GM21529 (cell line): ENCODE measurements at regions not wholly inside any gene's neighbourhood (a gene's known extent, or its start where the extent isn't known, plus 50 kb on each side); places are given as distances from the start of the nearest gene placed in this dataset.

Experiments
- ATAC-seq: cut with Tn5 transposase; IDR thresholded peaks from one replicate; pipeline ENCODE4 v1.9.1; 2021; ENCODE audit not compliant: unreplicated experiment

- no peak for ATAC-seq
Observed at GRCh38 chr9:16959391-16959790, 88.9 kb upstream of the BNC2 start.

- no peak for ATAC-seq
Observed at GRCh38 chr9:16954040-16954439, 83.6 kb upstream of the BNC2 start.

GRCh38 chr9:16951502-16951901 is 81.0 kb upstream of the BNC2 start:
- no peak for ATAC-seq

GRCh38 chr9:16950051-16950450 is 79.6 kb upstream of the BNC2 start:
- ATAC-seq: no peak

- no peak for ATAC-seq
Observed at GRCh38 chr9:16930578-16930977, 60.1 kb upstream of the BNC2 start.

- no peak for ATAC-seq
Observed at GRCh38 chr9:16928179-16928945, 57.9 kb upstream of the BNC2 start.

GRCh38 chr9:16925426-16925825 is 55.0 kb upstream of the BNC2 start:
- no peak for ATAC-seq

- no peak for ATAC-seq
Observed at GRCh38 chr9:16924311-16924915, 53.9 kb upstream of the BNC2 start.

- no peak for ATAC-seq
Observed at GRCh38 chr9:16921855-16922254, 51.4 kb upstream of the BNC2 start.
